GM12892 (cell line): ENCODE measurements at regions not wholly inside any gene's neighbourhood (a gene's known extent, or its start where the extent isn't known, plus 50 kb on each side); places are given as distances from the start of the nearest gene placed in this dataset.

Source experiments
- DNase-seq: peaks from one replicate; pipeline ENCODE4 v3.0.0; 2011; ENCODE audit not compliant: insufficient read length
- FAIRE-seq: peaks from 2 replicates; lab custom pipeline; 2011; peaks lifted over from hg19 to GRCh38; lab: Jason Lieb, UNC
- POLR2A ChIP-seq: IDR thresholded peaks from 2 replicates; pipeline ENCODE4 v1.6.1; 2011; ENCODE audit warnings: low read depth, low read length, control low read depth
- POLR2AphosphoS5 ChIP-seq: IDR thresholded peaks from 2 replicates; pipeline ENCODE4 v1.6.1; 2011; ENCODE audit warnings: low read depth, low read length, control low read depth
- TAF1 ChIP-seq: IDR thresholded peaks from 2 replicates; pipeline ENCODE4 v1.6.1; 2011; ENCODE audit warnings: low read depth, mild to moderate bottlenecking, control low read depth, low read length, borderline replicate concordance

- TF ChIP-seq TAF1 (no peak), POLR2A (no peak), POLR2AphosphoS5 (no peak)
- FAIRE-seq (no peak), DNase-seq (no peak)
These were observed 204.2 kb downstream of the PTGER3 start for GRCh38 chr1:70843452-70843851.

- DNase-seq: no peak
- no peak for FAIRE-seq
- TF ChIP-seq POLR2AphosphoS5 (no peak), TAF1 (no peak), POLR2A (no peak)
These were observed 200.6 kb downstream of the PTGER3 start for GRCh38 chr1:70847013-70847412.

- no peak for DNase-seq
- TF ChIP-seq TAF1 (no peak), POLR2AphosphoS5 (no peak), POLR2A (no peak)
- no peak for FAIRE-seq
These were observed 192.4 kb downstream of the PTGER3 start for GRCh38 chr1:70855203-70855602.

- no peak for DNase-seq
- TF ChIP-seq TAF1: no peak
- no peak for TF ChIP-seq POLR2AphosphoS5
- TF ChIP-seq POLR2A: no peak
- FAIRE-seq: no peak
These were observed 191.4 kb downstream of the PTGER3 start for GRCh38 chr1:70856201-70856600.

- FAIRE-seq (no peak), DNase-seq (no peak)
These were observed 184.4 kb downstream of the PTGER3 start for GRCh38 chr1:70863239-70863638.

GRCh38 chr1:70864302-70864701 is 183.3 kb downstream of the PTGER3 start:
- TF ChIP-seq POLR2A (no peak), TAF1 (no peak), POLR2AphosphoS5 (no peak)
- FAIRE-seq: no peak
- DNase-seq: no peak

More at GRCh38 chr1:70863239-70863638, 184.4 kb downstream of the PTGER3 start:
- TF ChIP-seq TAF1 (no peak), POLR2A (no peak), POLR2AphosphoS5 (no peak)

- no peak for DNase-seq
- no peak for TF ChIP-seq POLR2A
- TF ChIP-seq TAF1: no peak
- TF ChIP-seq POLR2AphosphoS5: no peak
- FAIRE-seq: no peak
These were observed 180.9 kb downstream of the PTGER3 start for GRCh38 chr1:70866542-70867264.

- DNase-seq (no peak), FAIRE-seq (no peak)
- TF ChIP-seq POLR2A (no peak), TAF1 (no peak), POLR2AphosphoS5 (no peak)
These were observed 175.8 kb downstream of the PTGER3 start for GRCh38 chr1:70871790-70872189.

- DNase-seq (no peak), FAIRE-seq (no peak)
- no peak for TF ChIP-seq POLR2AphosphoS5
- no peak for TF ChIP-seq POLR2A
- TF ChIP-seq TAF1: no peak
These were observed 173.6 kb downstream of the PTGER3 start for GRCh38 chr1:70874063-70874462.

- TF ChIP-seq POLR2A (no peak), TAF1 (no peak), POLR2AphosphoS5 (no peak)
- no peak for FAIRE-seq
- no peak for DNase-seq
These were observed 172.8 kb downstream of the PTGER3 start for GRCh38 chr1:70874818-70875217.

GRCh38 chr1:70877343-70877742 is 170.3 kb downstream of the PTGER3 start:
- no peak for TF ChIP-seq POLR2A
- no peak for TF ChIP-seq TAF1
- no peak for TF ChIP-seq POLR2AphosphoS5

GRCh38 chr1:70887936-70888335 is 159.7 kb downstream of the PTGER3 start:
- DNase-seq (no peak), FAIRE-seq (no peak)
- TF ChIP-seq POLR2A: no peak
- no peak for TF ChIP-seq TAF1
- no peak for TF ChIP-seq POLR2AphosphoS5

More at GRCh38 chr1:70877343-70877742, 170.3 kb downstream of the PTGER3 start:
- DNase-seq (no peak), FAIRE-seq (no peak)
